ENCODE measurements at regions not wholly inside any gene's neighbourhood (a gene's known extent, or its start where the extent isn't known, plus 50 kb on each side); places are given as distances from the start of the nearest gene placed in this dataset.

DNA sequence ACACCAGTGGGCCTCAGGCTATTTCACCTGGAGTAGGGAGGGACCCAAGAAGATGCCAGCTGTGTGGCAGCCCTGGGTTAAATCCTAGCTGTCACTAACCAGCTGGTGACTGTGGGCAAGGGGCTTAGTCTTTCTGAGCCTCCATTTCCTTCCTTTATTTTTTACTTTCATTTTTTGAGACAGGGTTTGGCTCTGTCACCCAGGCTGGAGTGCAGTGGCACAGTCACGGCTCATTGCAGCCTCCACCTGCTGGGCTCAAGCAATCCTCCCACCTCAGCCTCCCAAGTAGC, 108.0 kb upstream of the SMAD3 start:
- ATAC-seq (ENCODE audit: low FRiP score in 2 of 2) (no peak), DNase-seq (no peak)
- 85 to 88% methylated on average over 1 of the region's 1 CpG for WGBS, 2 donors

DNA sequence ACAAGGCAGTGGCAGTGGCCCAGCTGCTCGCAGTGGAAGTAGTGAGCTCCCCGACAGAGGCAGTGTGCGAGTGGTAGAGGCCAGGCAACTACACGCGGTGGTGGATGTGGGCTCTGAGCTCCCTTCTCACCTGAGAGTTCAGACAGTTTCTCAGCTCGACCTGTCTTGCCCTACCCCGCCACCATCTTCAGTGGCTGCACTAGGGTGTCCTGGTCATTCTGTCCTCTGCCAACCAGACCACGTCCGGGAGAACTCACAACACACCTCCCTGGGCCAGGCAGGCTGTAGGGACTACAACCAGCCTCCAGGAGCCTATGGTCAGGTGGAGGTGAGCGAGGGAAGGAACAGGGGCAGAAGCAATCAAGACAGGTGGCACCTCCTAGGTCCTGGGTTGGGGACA, 106.3 kb upstream of the SMAD3 start:
- H3K27ac ChIP-seq: no peak overlapping the region
- no peaks in the 10 kb centered on the region for H3K36me3 ChIP-seq
- DNase-seq (no peak), ATAC-seq (ENCODE audit: low FRiP score in 2 of 2) (no peak)
- TF ChIP-seq POLR2AphosphoS5 (IDR thresholded peaks at IDR 0.05) (no peak), EP300 (IDR thresholded peaks at IDR 0.05) (no peak), POLR2A (IDR thresholded peaks at IDR 0.05) (no peak)
- TF ChIP-seq, protein P1, sequence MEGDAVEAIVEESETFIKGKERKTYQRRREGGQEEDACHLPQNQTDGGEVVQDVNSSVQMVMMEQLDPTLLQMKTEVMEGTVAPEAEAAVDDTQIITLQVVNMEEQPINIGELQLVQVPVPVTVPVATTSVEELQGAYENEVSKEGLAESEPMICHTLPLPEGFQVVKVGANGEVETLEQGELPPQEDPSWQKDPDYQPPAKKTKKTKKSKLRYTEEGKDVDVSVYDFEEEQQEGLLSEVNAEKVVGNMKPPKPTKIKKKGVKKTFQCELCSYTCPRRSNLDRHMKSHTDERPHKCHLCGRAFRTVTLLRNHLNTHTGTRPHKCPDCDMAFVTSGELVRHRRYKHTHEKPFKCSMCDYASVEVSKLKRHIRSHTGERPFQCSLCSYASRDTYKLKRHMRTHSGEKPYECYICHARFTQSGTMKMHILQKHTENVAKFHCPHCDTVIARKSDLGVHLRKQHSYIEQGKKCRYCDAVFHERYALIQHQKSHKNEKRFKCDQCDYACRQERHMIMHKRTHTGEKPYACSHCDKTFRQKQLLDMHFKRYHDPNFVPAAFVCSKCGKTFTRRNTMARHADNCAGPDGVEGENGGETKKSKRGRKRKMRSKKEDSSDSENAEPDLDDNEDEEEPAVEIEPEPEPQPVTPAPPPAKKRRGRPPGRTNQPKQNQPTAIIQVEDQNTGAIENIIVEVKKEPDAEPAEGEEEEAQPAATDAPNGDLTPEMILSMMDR (IDR thresholded peaks at IDR 0.05): no peak
- H3K27me3 ChIP-seq: no peaks in the 10 kb centered on the region
- H3K4me1 ChIP-seq: peaks cover 0 to 7% (median 0%) of the 10 kb centered on the region in 4 donors
- no peak overlapping the region for H3K4me3 ChIP-seq
- 91 to 96% methylated on average over 8 to 9 of the region's 10 CpGs for WGBS, 2 donors
- no peaks in the 10 kb centered on the region for H3K9me3 ChIP-seq

More for the DNA sequence above, 108.0 kb upstream of the SMAD3 start:
- Histone ChIP-seq H3K4me3 (no peak overlapping the region), H3K27me3 (no peaks in the 10 kb centered on the region), H3K4me1 (peaks cover 0 to 7% (median 0%) of the 10 kb centered on the region in 4 donors), H3K9me3 (no peaks in the 10 kb centered on the region), H3K27ac (no peak overlapping the region), H3K36me3 (no peaks in the 10 kb centered on the region)
- no peak for TF ChIP-seq POLR2AphosphoS5 (IDR thresholded peaks at IDR 0.05)
- no peak for TF ChIP-seq POLR2A (IDR thresholded peaks at IDR 0.05)
- TF ChIP-seq, protein P1 (IDR thresholded peaks at IDR 0.05): no peak
- no peak for TF ChIP-seq EP300 (IDR thresholded peaks at IDR 0.05)

DNA sequence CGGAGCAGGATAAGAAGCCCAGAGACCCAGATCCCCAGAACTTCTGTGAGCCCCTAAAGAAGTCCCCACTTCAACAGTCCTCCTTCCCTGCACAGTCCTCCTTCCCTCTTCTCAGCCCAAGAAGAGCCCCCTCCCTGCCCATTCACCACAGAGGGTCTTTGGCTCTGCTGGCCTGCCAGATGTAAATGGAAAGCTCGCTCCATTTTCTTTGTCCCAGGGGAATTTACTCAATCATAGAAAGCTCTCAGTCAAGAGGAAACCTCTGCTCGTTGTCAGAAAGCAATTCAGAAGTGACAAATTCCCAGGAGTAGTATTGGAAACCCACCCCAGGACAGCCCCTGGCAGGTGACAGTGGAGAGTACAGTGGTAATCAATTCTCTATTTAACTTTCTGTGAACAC, 105.5 kb upstream of the SMAD3 start:
- no peak for ATAC-seq (ENCODE audit: low FRiP score in 2 of 2)
- WGBS, 2 donors: 67 to 69% methylated on average over 3 of the region's 3 CpGs

DNA sequence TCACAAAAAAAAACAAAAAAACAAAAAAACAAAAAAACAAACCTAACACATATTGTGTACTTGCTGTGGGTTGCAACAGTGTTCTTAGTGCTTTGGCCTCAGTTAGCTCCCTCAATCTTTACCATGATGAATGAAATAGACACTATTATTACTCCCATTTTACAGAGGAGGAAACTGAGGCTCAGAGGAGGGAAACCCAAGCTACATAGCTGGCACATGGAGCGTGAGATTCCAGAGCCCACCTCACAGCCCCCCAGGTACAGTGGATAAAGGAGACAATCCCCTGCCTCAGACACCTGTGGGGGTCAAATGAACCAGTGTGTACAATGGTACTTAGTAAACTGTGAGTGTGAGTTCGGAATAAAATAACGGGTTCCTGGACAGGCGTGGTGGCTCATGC, 104.9 kb upstream of the SMAD3 start:
- no peaks in the 10 kb centered on the region for H3K36me3 ChIP-seq
- no peak overlapping the region for H3K4me3 ChIP-seq
- ATAC-seq (ENCODE audit: low FRiP score in 2 of 2) (no peak), DNase-seq (no peak)
- H3K9me3 ChIP-seq: no peaks in the 10 kb centered on the region
- WGBS, 2 donors: 94 to 98% methylated on average over 4 of the region's 4 CpGs
- H3K27ac ChIP-seq: no peak overlapping the region
- H3K4me1 ChIP-seq: peaks cover 0 to 7% (median 0%) of the 10 kb centered on the region in 4 donors
- no peaks in the 10 kb centered on the region for H3K27me3 ChIP-seq
- no peak for TF ChIP-seq POLR2A (IDR thresholded peaks at IDR 0.05)
- no peak for TF ChIP-seq EP300 (IDR thresholded peaks at IDR 0.05)
- no peak for TF ChIP-seq POLR2AphosphoS5 (IDR thresholded peaks at IDR 0.05)
- TF ChIP-seq, protein P1 (IDR thresholded peaks at IDR 0.05): no peak

More for the DNA sequence above, 105.5 kb upstream of the SMAD3 start:
- Histone ChIP-seq H3K36me3 (no peaks in the 10 kb centered on the region), H3K4me3 (no peak overlapping the region), H3K27me3 (no peaks in the 10 kb centered on the region), H3K4me1 (peaks cover 0 to 7% (median 0%) of the 10 kb centered on the region in 4 donors), H3K27ac (no peak overlapping the region), H3K9me3 (no peaks in the 10 kb centered on the region)
- no peak for TF ChIP-seq POLR2AphosphoS5 (IDR thresholded peaks at IDR 0.05)
- TF ChIP-seq POLR2A (IDR thresholded peaks at IDR 0.05): no peak
- TF ChIP-seq, protein P1 (IDR thresholded peaks at IDR 0.05): no peak
- no peak for TF ChIP-seq EP300 (IDR thresholded peaks at IDR 0.05)
- no peak for DNase-seq

DNA sequence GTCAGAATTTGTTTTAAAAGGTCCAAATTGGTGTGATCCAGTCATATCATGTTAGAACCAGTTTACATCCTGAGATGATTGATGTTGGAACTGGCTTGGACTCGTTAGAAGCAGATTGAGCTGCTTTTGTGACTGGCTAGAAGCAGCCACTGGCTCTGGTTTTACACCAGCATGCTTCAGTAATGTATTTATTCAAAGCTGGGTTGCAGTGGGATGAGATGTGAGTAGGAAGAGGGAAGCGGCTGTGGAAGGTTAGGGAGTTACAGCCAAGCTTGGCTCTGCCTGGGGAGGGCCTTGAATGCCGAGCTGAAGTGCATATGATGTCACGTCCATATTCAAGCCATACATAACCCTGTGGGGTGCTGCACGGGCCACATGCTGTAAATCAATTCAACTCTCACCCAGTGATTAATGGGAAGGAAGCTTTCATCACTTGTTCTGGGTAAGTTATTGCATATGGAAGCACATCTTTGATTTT, 104.0 kb upstream of the SMAD3 start:
- no peak for ATAC-seq (ENCODE audit: low FRiP score in 2 of 2)
- no peaks in the 10 kb centered on the region for H3K9me3 ChIP-seq
- H3K36me3 ChIP-seq: no peaks in the 10 kb centered on the region
- H3K27me3 ChIP-seq: no peaks in the 10 kb centered on the region
- DNase-seq: no peak
- WGBS, 2 donors: 55 to 65% methylated on average over 5 of the region's 5 CpGs
- no peak for TF ChIP-seq POLR2A (IDR thresholded peaks at IDR 0.05)
- no peak for TF ChIP-seq POLR2AphosphoS5 (IDR thresholded peaks at IDR 0.05)
- TF ChIP-seq, protein P1 (IDR thresholded peaks at IDR 0.05): no peak
- no peak for TF ChIP-seq EP300 (IDR thresholded peaks at IDR 0.05)
- peaks cover 0 to 7% (median 0%) of the 10 kb centered on the region in 4 donors for H3K4me1 ChIP-seq
- H3K27ac ChIP-seq: no peak overlapping the region
- H3K4me3 ChIP-seq: no peak overlapping the region

Data from upper lobe of left lung (tissue), 6 donors.